ENCODE measurements at regions not wholly inside any gene's neighbourhood (a gene's known extent, or its start where the extent isn't known, plus 50 kb on each side); places are given as distances from the start of the nearest gene placed in this dataset.

GRCh38 chr10:63773962-63774361 is 252.8 kb downstream of the REEP3 start:
- Histone ChIP-seq H3K36me3 (ENCODE audit: control insufficient read depth in 2 of 2, insufficient read depth in 2 of 2, low read length in 1 of 2) (no peaks in the 10 kb centered on the region), H3K4me3 (ENCODE audit: low read length in 2 of 2) (no peak overlapping the region), H3K4me1 (ENCODE audit: control insufficient read depth in 2 of 2, insufficient read depth in 2 of 2, low read length in 2 of 2) (no peaks in the 10 kb centered on the region), H3K9me3 (ENCODE audit: control insufficient read depth in 2 of 2, insufficient read depth in 1 of 2, low read length in 1 of 2) (no peaks in the 10 kb centered on the region), H3K27me3 (ENCODE audit: control insufficient read depth in 2 of 2, insufficient read depth in 1 of 2, low read length in 1 of 2) (peaks cover 0 to 2% of the 10 kb centered on the region in 2 donors), H3K27ac (ENCODE audit: low read depth in 1 of 2, low read length in 1 of 2) (no peak overlapping the region)
- 94% methylated on average over 2 of the region's 2 CpGs for WGBS
- no peak for DNase-seq (ENCODE audit: low read depth in 6 of 9, low spot score in 9 of 9)

GRCh38 chr10:63780101-63780500 is 258.9 kb downstream of the REEP3 start:
- Histone ChIP-seq H3K4me1 (ENCODE audit: control insufficient read depth in 2 of 2, insufficient read depth in 2 of 2, low read length in 2 of 2) (no peaks in the 10 kb centered on the region), H3K4me3 (ENCODE audit: low read length in 2 of 2) (no peak overlapping the region), H3K9me3 (ENCODE audit: control insufficient read depth in 2 of 2, insufficient read depth in 1 of 2, low read length in 1 of 2) (no peaks in the 10 kb centered on the region), H3K36me3 (ENCODE audit: control insufficient read depth in 2 of 2, insufficient read depth in 2 of 2, low read length in 1 of 2) (no peaks in the 10 kb centered on the region), H3K27me3 (ENCODE audit: control insufficient read depth in 2 of 2, insufficient read depth in 1 of 2, low read length in 1 of 2) (no peaks in the 10 kb centered on the region), H3K27ac (ENCODE audit: low read depth in 1 of 2, low read length in 1 of 2) (no peak overlapping the region)
- 86% methylated on average over 3 of the region's 3 CpGs for WGBS
- DNase-seq (ENCODE audit: low read depth in 6 of 9, low spot score in 9 of 9) = no peak

GRCh38 chr10:63781226-63781625 is 260.0 kb downstream of the REEP3 start:
- DNase-seq (ENCODE audit: low read depth in 6 of 9, low spot score in 9 of 9) = no peak
- Histone ChIP-seq H3K4me3 (ENCODE audit: low read length in 2 of 2) (no peak overlapping the region), H3K36me3 (ENCODE audit: control insufficient read depth in 2 of 2, insufficient read depth in 2 of 2, low read length in 1 of 2) (no peaks in the 10 kb centered on the region), H3K27me3 (ENCODE audit: control insufficient read depth in 2 of 2, insufficient read depth in 1 of 2, low read length in 1 of 2) (no peaks in the 10 kb centered on the region), H3K4me1 (ENCODE audit: control insufficient read depth in 2 of 2, insufficient read depth in 2 of 2, low read length in 2 of 2) (no peaks in the 10 kb centered on the region), H3K9me3 (ENCODE audit: control insufficient read depth in 2 of 2, insufficient read depth in 1 of 2, low read length in 1 of 2) (no peaks in the 10 kb centered on the region), H3K27ac (ENCODE audit: low read depth in 1 of 2, low read length in 1 of 2) (no peak overlapping the region)
- 96% methylated on average over 3 of the region's 3 CpGs for WGBS

GRCh38 chr10:63783882-63784281 is 262.7 kb downstream of the REEP3 start:
- Histone ChIP-seq H3K27ac (ENCODE audit: low read depth in 1 of 2, low read length in 1 of 2) (no peak overlapping the region), H3K9me3 (ENCODE audit: control insufficient read depth in 2 of 2, insufficient read depth in 1 of 2, low read length in 1 of 2) (no peaks in the 10 kb centered on the region), H3K27me3 (ENCODE audit: control insufficient read depth in 2 of 2, insufficient read depth in 1 of 2, low read length in 1 of 2) (no peaks in the 10 kb centered on the region), H3K36me3 (ENCODE audit: control insufficient read depth in 2 of 2, insufficient read depth in 2 of 2, low read length in 1 of 2) (no peaks in the 10 kb centered on the region), H3K4me1 (ENCODE audit: control insufficient read depth in 2 of 2, insufficient read depth in 2 of 2, low read length in 2 of 2) (no peaks in the 10 kb centered on the region), H3K4me3 (ENCODE audit: low read length in 2 of 2) (no peak overlapping the region)
- WGBS = 95% methylated on average over 1 of the region's 1 CpG
- no peak for DNase-seq (ENCODE audit: low read depth in 6 of 9, low spot score in 9 of 9)

- 94% methylated on average over 3 of the region's 3 CpGs for WGBS
- Histone ChIP-seq H3K27me3 (ENCODE audit: control insufficient read depth in 2 of 2, insufficient read depth in 1 of 2, low read length in 1 of 2) (no peaks in the 10 kb centered on the region), H3K36me3 (ENCODE audit: control insufficient read depth in 2 of 2, insufficient read depth in 2 of 2, low read length in 1 of 2) (no peaks in the 10 kb centered on the region), H3K4me1 (ENCODE audit: control insufficient read depth in 2 of 2, insufficient read depth in 2 of 2, low read length in 2 of 2) (no peaks in the 10 kb centered on the region), H3K4me3 (ENCODE audit: low read length in 2 of 2) (no peak overlapping the region), H3K9me3 (ENCODE audit: control insufficient read depth in 2 of 2, insufficient read depth in 1 of 2, low read length in 1 of 2) (no peaks in the 10 kb centered on the region), H3K27ac (ENCODE audit: low read depth in 1 of 2, low read length in 1 of 2) (no peak overlapping the region)
- DNase-seq (ENCODE audit: low read depth in 6 of 9, low spot score in 9 of 9) = no peak
Measured at GRCh38 chr10:63788152-63788821, 267.1 kb downstream of the REEP3 start.

GRCh38 chr10:63795094-63795860 is 274.1 kb downstream of the REEP3 start:
- 94% methylated on average over 8 of the region's 8 CpGs for WGBS
- H3K27me3 ChIP-seq (ENCODE audit: control insufficient read depth in 2 of 2, insufficient read depth in 1 of 2, low read length in 1 of 2) = no peaks in the 10 kb centered on the region
- no peaks in the 10 kb centered on the region for H3K4me1 ChIP-seq (ENCODE audit: control insufficient read depth in 2 of 2, insufficient read depth in 2 of 2, low read length in 2 of 2)
- no peak overlapping the region for H3K4me3 ChIP-seq (ENCODE audit: low read length in 2 of 2)
- H3K27ac ChIP-seq (ENCODE audit: low read depth in 1 of 2, low read length in 1 of 2) = no peak overlapping the region
- no peaks in the 10 kb centered on the region for H3K36me3 ChIP-seq (ENCODE audit: control insufficient read depth in 2 of 2, insufficient read depth in 2 of 2, low read length in 1 of 2)
- no peak for DNase-seq (ENCODE audit: low read depth in 6 of 9, low spot score in 9 of 9)
- H3K9me3 ChIP-seq (ENCODE audit: control insufficient read depth in 2 of 2, insufficient read depth in 1 of 2, low read length in 1 of 2) = no peaks in the 10 kb centered on the region

DNA sequence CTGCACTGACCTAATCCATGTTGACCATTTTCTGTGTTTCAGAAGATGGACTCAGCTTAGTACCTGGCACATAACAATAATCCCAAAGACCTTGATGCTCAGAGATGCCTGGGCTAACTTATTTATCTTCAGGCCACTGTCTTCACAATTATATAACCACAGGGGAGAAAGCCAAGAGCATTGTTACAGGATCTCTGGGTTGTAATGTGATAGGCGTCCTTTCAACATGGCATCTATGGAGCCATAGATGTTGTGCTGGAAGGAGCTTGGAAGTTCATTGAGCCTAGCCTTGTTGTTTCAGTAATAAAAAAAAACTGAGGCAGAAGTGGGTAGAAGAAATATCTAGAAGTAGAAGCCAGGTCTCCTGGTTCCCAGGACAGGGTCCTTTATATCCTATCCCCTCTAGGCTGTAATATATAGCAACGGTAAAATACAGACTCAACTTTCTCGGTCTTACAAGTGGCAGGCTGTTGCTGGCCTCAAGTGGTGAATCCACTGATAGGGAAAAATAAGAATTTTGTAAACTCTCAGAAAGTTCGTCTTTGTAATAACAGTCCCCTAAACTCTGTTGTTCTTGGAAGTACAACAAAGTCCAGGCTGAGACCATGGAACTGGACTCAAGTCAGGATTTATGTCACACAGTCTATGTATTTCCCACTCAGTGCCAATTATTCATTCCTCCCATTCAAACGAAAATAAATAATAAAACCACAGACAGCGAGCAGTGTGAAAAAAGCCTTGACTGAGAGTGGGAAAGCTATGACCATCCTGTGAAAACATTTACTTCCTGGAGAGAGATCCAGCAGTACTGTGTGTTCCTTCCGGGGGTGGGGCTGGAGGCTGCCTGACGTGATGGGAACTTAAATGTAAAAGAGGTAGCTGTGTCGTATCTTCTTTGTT is 277.6 kb downstream of the REEP3 start:
- peak in 2 of 9 donors; percentile 2 to 3 for DNase-seq (ENCODE audit: low read depth in 6 of 9, low spot score in 9 of 9)
- no peak overlapping the region for H3K4me3 ChIP-seq (ENCODE audit: low read length in 2 of 2)

DNA sequence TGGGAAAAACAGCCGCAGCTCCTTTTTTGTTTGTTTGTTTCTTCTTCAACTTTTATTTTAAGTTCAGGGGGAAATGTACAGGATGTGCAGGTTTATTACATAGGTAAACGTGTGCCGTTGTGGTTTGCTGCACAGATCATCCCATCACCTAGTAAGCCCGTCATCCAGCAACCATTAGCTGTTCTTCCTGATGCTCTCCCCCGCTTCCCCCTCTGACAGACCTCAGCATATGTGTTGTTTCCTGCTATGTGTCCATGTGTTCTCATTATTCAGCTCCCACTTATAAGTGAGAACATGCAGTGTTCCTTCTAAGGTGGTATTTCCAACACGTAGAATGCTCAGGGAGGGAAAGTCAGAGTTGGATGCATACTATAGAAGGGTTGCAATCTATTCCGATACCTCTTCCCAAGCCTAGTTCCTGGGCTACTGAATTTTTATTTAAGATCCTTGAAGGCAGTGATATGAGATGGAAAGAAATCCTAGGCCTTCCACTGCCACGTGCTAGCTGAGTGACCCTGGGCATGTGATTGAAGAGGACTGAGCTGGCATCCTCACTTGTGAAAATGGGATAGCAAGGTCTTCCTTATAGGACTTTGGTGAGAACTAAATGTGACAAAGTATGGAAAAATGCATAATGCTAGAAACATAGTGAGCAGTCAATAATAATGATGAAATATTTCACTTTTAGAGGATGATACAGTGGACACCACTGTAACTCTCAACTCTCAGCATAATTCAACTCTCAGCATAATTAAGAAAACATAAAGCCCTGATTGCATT is 278.5 kb downstream of the REEP3 start:
- Histone ChIP-seq H3K4me1 (ENCODE audit: control insufficient read depth in 2 of 2, insufficient read depth in 2 of 2, low read length in 2 of 2) (no peaks in the 10 kb centered on the region), H3K4me3 (ENCODE audit: low read length in 2 of 2) (no peak overlapping the region), H3K9me3 (ENCODE audit: control insufficient read depth in 2 of 2, insufficient read depth in 1 of 2, low read length in 1 of 2) (no peaks in the 10 kb centered on the region), H3K27me3 (ENCODE audit: control insufficient read depth in 2 of 2, insufficient read depth in 1 of 2, low read length in 1 of 2) (no peaks in the 10 kb centered on the region), H3K27ac (ENCODE audit: low read depth in 1 of 2, low read length in 1 of 2) (no peak overlapping the region), H3K36me3 (ENCODE audit: control insufficient read depth in 2 of 2, insufficient read depth in 2 of 2, low read length in 1 of 2) (no peaks in the 10 kb centered on the region)
- no peak for DNase-seq (ENCODE audit: low read depth in 6 of 9, low spot score in 9 of 9)
- 63% methylated on average over 8 of the region's 8 CpGs for WGBS

More for the DNA sequence above, 277.6 kb downstream of the REEP3 start:
- Histone ChIP-seq H3K36me3 (ENCODE audit: control insufficient read depth in 2 of 2, insufficient read depth in 2 of 2, low read length in 1 of 2) (no peaks in the 10 kb centered on the region), H3K27ac (ENCODE audit: low read depth in 1 of 2, low read length in 1 of 2) (no peak overlapping the region), H3K27me3 (ENCODE audit: control insufficient read depth in 2 of 2, insufficient read depth in 1 of 2, low read length in 1 of 2) (no peaks in the 10 kb centered on the region), H3K9me3 (ENCODE audit: control insufficient read depth in 2 of 2, insufficient read depth in 1 of 2, low read length in 1 of 2) (no peaks in the 10 kb centered on the region), H3K4me1 (ENCODE audit: control insufficient read depth in 2 of 2, insufficient read depth in 2 of 2, low read length in 2 of 2) (no peaks in the 10 kb centered on the region)
- 46% methylated on average over 9 of the region's 9 CpGs for WGBS

All from thymus (tissue), 11 donors.